ENCODE measurements at regions not wholly inside any gene's neighbourhood (a gene's known extent, or its start where the extent isn't known, plus 50 kb on each side); places are given as distances from the start of the nearest gene placed in this dataset.

- no peak overlapping the region for H3K4me3 ChIP-seq
- no peaks in the 10 kb centered on the region for H3K36me3 ChIP-seq
- H3K4me1 ChIP-seq: no peaks in the 10 kb centered on the region
- no peak overlapping the region for H3K27ac ChIP-seq
- ATAC-seq: no peak
- TF ChIP-seq CTCF (IDR thresholded peaks at IDR 0.05): no peak
- no peak for TF ChIP-seq POLR2A (IDR thresholded peaks at IDR 0.05)
- TF ChIP-seq EP300 (IDR thresholded peaks at IDR 0.05): no peak
- no peak for TF ChIP-seq POLR2AphosphoS5 (IDR thresholded peaks at IDR 0.05)
- H3K9me3 ChIP-seq: peaks cover 0 to 16% (median 0%) of the 10 kb centered on the region in 3 donors
- no peaks in the 10 kb centered on the region for H3K27me3 ChIP-seq
Measured at GRCh38 chr10:44161184-44161583, 223.7 kb downstream of the CXCL12 start.

- no peaks in the 10 kb centered on the region for H3K4me1 ChIP-seq
- H3K9me3 ChIP-seq: peaks cover 0 to 16% (median 0%) of the 10 kb centered on the region in 3 donors
- no peaks in the 10 kb centered on the region for H3K36me3 ChIP-seq
- WGBS, 2 donors (ENCODE audit: low coverage in 1 of 2): 75 to 94% methylated on average over 1 of the region's 1 CpG
- ATAC-seq: no peak
- TF ChIP-seq EP300 (IDR thresholded peaks at IDR 0.05): no peak
- no peak for TF ChIP-seq CTCF (IDR thresholded peaks at IDR 0.05)
- TF ChIP-seq POLR2AphosphoS5 (IDR thresholded peaks at IDR 0.05): no peak
- TF ChIP-seq POLR2A (IDR thresholded peaks at IDR 0.05): no peak
- no peaks in the 10 kb centered on the region for H3K27me3 ChIP-seq
- no peak overlapping the region for H3K4me3 ChIP-seq
- no peak overlapping the region for H3K27ac ChIP-seq
Measured at GRCh38 chr10:44157574-44157973, 227.3 kb downstream of the CXCL12 start.

- Histone ChIP-seq H3K36me3 (no peaks in the 10 kb centered on the region), H3K4me1 (no peaks in the 10 kb centered on the region), H3K4me3 (no peak overlapping the region), H3K27me3 (no peaks in the 10 kb centered on the region), H3K9me3 (peaks cover 0 to 37% (median 0%) of the 10 kb centered on the region in 3 donors), H3K27ac (no peak overlapping the region)
- no peak for ATAC-seq
- no peak for TF ChIP-seq POLR2A (IDR thresholded peaks at IDR 0.05)
- no peak for TF ChIP-seq POLR2AphosphoS5 (IDR thresholded peaks at IDR 0.05)
- no peak for TF ChIP-seq CTCF (IDR thresholded peaks at IDR 0.05)
- TF ChIP-seq EP300 (IDR thresholded peaks at IDR 0.05): no peak
- 24 to 29% methylated on average over 1 to 2 of the region's 2 CpGs for WGBS, 2 donors (ENCODE audit: low coverage in 1 of 2)
Measured at GRCh38 chr10:44154956-44155355, 229.9 kb downstream of the CXCL12 start.

- Histone ChIP-seq H3K9me3 (peaks cover 0 to 40% (median 0%) of the 10 kb centered on the region in 3 donors), H3K27me3 (no peaks in the 10 kb centered on the region), H3K4me1 (no peaks in the 10 kb centered on the region), H3K27ac (no peak overlapping the region), H3K4me3 (no peak overlapping the region), H3K36me3 (no peaks in the 10 kb centered on the region)
- WGBS, 2 donors (ENCODE audit: low coverage in 1 of 2): 81 to 92% methylated on average over 4 to 5 of the region's 5 CpGs
- ATAC-seq: no peak
- TF ChIP-seq CTCF (IDR thresholded peaks at IDR 0.05) (no peak), POLR2AphosphoS5 (IDR thresholded peaks at IDR 0.05) (no peak), EP300 (IDR thresholded peaks at IDR 0.05) (no peak), POLR2A (IDR thresholded peaks at IDR 0.05) (no peak)
Measured at GRCh38 chr10:44153918-44154670, 230.8 kb downstream of the CXCL12 start.

- H3K36me3 ChIP-seq: no peaks in the 10 kb centered on the region
- no peaks in the 10 kb centered on the region for H3K4me1 ChIP-seq
- TF ChIP-seq EP300 (IDR thresholded peaks at IDR 0.05) (no peak), POLR2AphosphoS5 (IDR thresholded peaks at IDR 0.05) (no peak), POLR2A (IDR thresholded peaks at IDR 0.05) (no peak), CTCF (IDR thresholded peaks at IDR 0.05) (no peak)
- H3K9me3 ChIP-seq: peaks cover 0 to 13% (median 0%) of the 10 kb centered on the region in 3 donors
- no peak overlapping the region for H3K4me3 ChIP-seq
- H3K27ac ChIP-seq: no peak overlapping the region
- ATAC-seq: no peak
- no peaks in the 10 kb centered on the region for H3K27me3 ChIP-seq
Measured at GRCh38 chr10:44143556-44143955, 241.3 kb downstream of the CXCL12 start.

All from gastroesophageal sphincter (tissue), 4 donors.